ENCODE measurements at regions not wholly inside any gene's neighbourhood (a gene's known extent, or its start where the extent isn't known, plus 50 kb on each side); places are given as distances from the start of the nearest gene placed in this dataset.

GRCh38 chr1:87568911-87569310 is 240.2 kb downstream of the LMO4 start:
- no peaks in the 10 kb centered on the region for H3K36me3 Mint-ChIP-seq
- no peaks in the 10 kb centered on the region for H3K4me1 ChIP-seq (ENCODE audit: insufficient read depth, low read length)
- H3K9me3 Mint-ChIP-seq = no peaks in the 10 kb centered on the region
- intact Hi-C loops (cut with micrococcal nuclease) = no loop called here
- no peaks in the 10 kb centered on the region for H3K27me3 Mint-ChIP-seq
- H3K36me3 ChIP-seq (ENCODE audit: insufficient read depth, low read length) = no peaks in the 10 kb centered on the region
- H3K4me3 Mint-ChIP-seq = no peak overlapping the region
- H3K4me3 ChIP-seq (ENCODE audit: low read length in 2 of 2) = no peak overlapping the region
- ChIA-PET CTCF (ENCODE audit: partially characterized antibody) (no interaction called here), POLR2A (ENCODE audit: partially characterized antibody) (no interaction called here)
- no peak overlapping the region for H3K27ac ChIP-seq (ENCODE audit: low read depth, low read length)
- H3K9me3 ChIP-seq (ENCODE audit: control insufficient read depth in 1 of 2, low read length in 2 of 2) = no peaks in the 10 kb centered on the region
- DNase-seq = no peak
- no peak overlapping the region for H3K27ac Mint-ChIP-seq
- H3K4me1 Mint-ChIP-seq = no peaks in the 10 kb centered on the region
- no peaks in the 10 kb centered on the region for H3K27me3 ChIP-seq (ENCODE audit: insufficient read depth, low read length)

GRCh38 chr1:87572008-87572407 is 243.3 kb downstream of the LMO4 start:
- Mint-ChIP-seq H3K4me3 (no peak overlapping the region), H3K4me1 (no peaks in the 10 kb centered on the region), H3K36me3 (no peaks in the 10 kb centered on the region), H3K9me3 (peaks cover 0 to 2% (median 0%) of the 10 kb centered on the region in 8 donors), H3K27ac (no peak overlapping the region), H3K27me3 (no peaks in the 10 kb centered on the region)
- Histone ChIP-seq H3K27ac (ENCODE audit: low read depth, low read length) (no peak overlapping the region), H3K9me3 (ENCODE audit: control insufficient read depth in 1 of 2, low read length in 2 of 2) (no peaks in the 10 kb centered on the region), H3K4me3 (ENCODE audit: low read length in 2 of 2) (no peak overlapping the region), H3K27me3 (ENCODE audit: insufficient read depth, low read length) (no peaks in the 10 kb centered on the region), H3K4me1 (ENCODE audit: insufficient read depth, low read length) (no peaks in the 10 kb centered on the region), H3K36me3 (ENCODE audit: insufficient read depth, low read length) (no peaks in the 10 kb centered on the region)
- intact Hi-C loops (cut with micrococcal nuclease) = no loop called here
- ChIA-PET CTCF (ENCODE audit: partially characterized antibody) (no interaction called here), POLR2A (ENCODE audit: partially characterized antibody) (no interaction called here)
- DNase-seq = no peak

- DNase-seq = no peak
- Mint-ChIP-seq H3K27ac (no peak overlapping the region), H3K27me3 (no peaks in the 10 kb centered on the region), H3K4me1 (no peaks in the 10 kb centered on the region), H3K4me3 (no peak overlapping the region), H3K36me3 (no peaks in the 10 kb centered on the region), H3K9me3 (peaks cover 0 to 2% (median 0%) of the 10 kb centered on the region in 8 donors)
- H3K4me1 ChIP-seq (ENCODE audit: insufficient read depth, low read length) = no peaks in the 10 kb centered on the region
- H3K27me3 ChIP-seq (ENCODE audit: insufficient read depth, low read length) = no peaks in the 10 kb centered on the region
- no peak overlapping the region for H3K4me3 ChIP-seq (ENCODE audit: low read length in 2 of 2)
- ChIA-PET CTCF (ENCODE audit: partially characterized antibody) (no interaction called here), POLR2A (ENCODE audit: partially characterized antibody) (no interaction called here)
- H3K9me3 ChIP-seq (ENCODE audit: control insufficient read depth in 1 of 2, low read length in 2 of 2) = no peaks in the 10 kb centered on the region
- intact Hi-C loops (cut with micrococcal nuclease) = no loop called here
- no peaks in the 10 kb centered on the region for H3K36me3 ChIP-seq (ENCODE audit: insufficient read depth, low read length)
- no peak overlapping the region for H3K27ac ChIP-seq (ENCODE audit: low read depth, low read length)
Measured at GRCh38 chr1:87572891-87573290, 244.2 kb downstream of the LMO4 start.

DNA sequence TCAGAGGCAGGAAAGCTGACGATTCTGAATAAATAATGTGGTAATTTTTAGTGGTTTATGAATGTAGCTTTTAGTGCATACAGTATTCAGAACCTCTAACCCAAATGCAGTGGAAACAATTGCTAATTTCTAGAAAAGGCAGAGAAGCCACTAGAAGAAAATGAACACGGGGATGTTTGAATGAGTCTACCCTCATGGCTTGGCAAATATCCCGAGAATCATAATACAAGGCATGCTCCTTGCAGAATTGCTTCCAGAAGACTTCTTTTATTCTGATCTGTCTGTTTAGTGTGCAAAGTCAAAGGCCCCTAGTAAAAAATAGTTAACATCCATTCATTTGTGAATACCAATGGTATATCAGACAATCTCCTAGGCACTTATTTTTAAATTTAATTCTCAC is 246.8 kb downstream of the LMO4 start:
- intact Hi-C loops (cut with micrococcal nuclease) = no loop called here
- no peak for DNase-seq
- Histone ChIP-seq H3K9me3 (ENCODE audit: control insufficient read depth in 1 of 2, low read length in 2 of 2) (no peaks in the 10 kb centered on the region), H3K36me3 (ENCODE audit: insufficient read depth, low read length) (no peaks in the 10 kb centered on the region), H3K4me3 (ENCODE audit: low read length in 2 of 2) (no peak overlapping the region), H3K27me3 (ENCODE audit: insufficient read depth, low read length) (no peaks in the 10 kb centered on the region), H3K4me1 (ENCODE audit: insufficient read depth, low read length) (no peaks in the 10 kb centered on the region), H3K27ac (ENCODE audit: low read depth, low read length) (no peak overlapping the region)
- peaks cover 0 to 3% (median 0%) of the 10 kb centered on the region in 8 donors for H3K9me3 Mint-ChIP-seq
- H3K27ac Mint-ChIP-seq = no peak overlapping the region
- no peaks in the 10 kb centered on the region for H3K36me3 Mint-ChIP-seq
- H3K4me1 Mint-ChIP-seq = peaks cover 0 to 4% (median 0%) of the 10 kb centered on the region in 4 donors
- no peaks in the 10 kb centered on the region for H3K27me3 Mint-ChIP-seq
- ChIA-PET POLR2A (ENCODE audit: partially characterized antibody) (no interaction called here), CTCF (ENCODE audit: partially characterized antibody) (no interaction called here)
- H3K4me3 Mint-ChIP-seq = no peak overlapping the region

- Mint-ChIP-seq H3K4me1 (peaks cover 0 to 4% (median 0%) of the 10 kb centered on the region in 4 donors), H3K4me3 (no peak overlapping the region), H3K27me3 (peaks cover 0 to 3% of the 10 kb centered on the region in 2 donors), H3K27ac (no peak overlapping the region), H3K9me3 (peaks cover 0 to 3% (median 0%) of the 10 kb centered on the region in 8 donors), H3K36me3 (no peaks in the 10 kb centered on the region)
- H3K9me3 ChIP-seq (ENCODE audit: control insufficient read depth in 1 of 2, low read length in 2 of 2) = no peaks in the 10 kb centered on the region
- DNase-seq = no peak
- ChIA-PET POLR2A (ENCODE audit: partially characterized antibody) (no interaction called here), CTCF (ENCODE audit: partially characterized antibody) (no interaction called here)
- intact Hi-C loops (cut with micrococcal nuclease) = no loop called here
- H3K4me1 ChIP-seq (ENCODE audit: insufficient read depth, low read length) = no peaks in the 10 kb centered on the region
- no peak overlapping the region for H3K27ac ChIP-seq (ENCODE audit: low read depth, low read length)
- no peaks in the 10 kb centered on the region for H3K27me3 ChIP-seq (ENCODE audit: insufficient read depth, low read length)
- no peak overlapping the region for H3K4me3 ChIP-seq (ENCODE audit: low read length in 2 of 2)
- no peaks in the 10 kb centered on the region for H3K36me3 ChIP-seq (ENCODE audit: insufficient read depth, low read length)
Measured at GRCh38 chr1:87578464-87578863, 249.8 kb downstream of the LMO4 start.

DNA sequence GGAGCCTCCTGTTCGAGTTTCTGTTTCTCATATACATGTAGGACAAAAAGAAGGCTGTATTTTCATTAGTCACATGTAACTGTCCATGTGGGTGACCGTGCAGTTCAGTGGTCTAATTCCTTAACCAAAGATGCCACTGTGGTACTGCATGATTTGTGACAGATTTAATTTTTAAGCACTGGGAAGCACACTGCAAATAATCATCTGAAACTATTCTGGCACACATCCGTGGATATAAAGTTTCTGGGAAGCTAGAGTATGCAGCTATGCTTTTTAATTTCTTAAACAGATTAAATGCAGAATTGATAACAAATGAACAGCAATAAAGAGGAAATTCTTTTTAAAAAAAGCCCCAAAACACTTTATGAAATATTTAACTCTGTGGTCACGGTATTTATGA is 254.8 kb downstream of the LMO4 start:
- Mint-ChIP-seq H3K4me3 (no peak overlapping the region), H3K27me3 (peaks cover 5 to 7% of the 10 kb centered on the region in 2 donors), H3K4me1 (peaks cover 0 to 4% (median 0%) of the 10 kb centered on the region in 4 donors), H3K27ac (no peak overlapping the region), H3K36me3 (no peaks in the 10 kb centered on the region), H3K9me3 (peaks cover 0 to 2% (median 0%) of the 10 kb centered on the region in 8 donors)
- POLR2A ChIA-PET (ENCODE audit: partially characterized antibody) = no interaction called here
- H3K36me3 ChIP-seq (ENCODE audit: insufficient read depth, low read length) = no peaks in the 10 kb centered on the region
- no peak overlapping the region for H3K27ac ChIP-seq (ENCODE audit: low read depth, low read length)
- H3K4me3 ChIP-seq (ENCODE audit: low read length in 2 of 2) = no peak overlapping the region
- no peaks in the 10 kb centered on the region for H3K9me3 ChIP-seq (ENCODE audit: control insufficient read depth in 1 of 2, low read length in 2 of 2)
- CTCF ChIA-PET (ENCODE audit: partially characterized antibody) = no interaction called here
- H3K27me3 ChIP-seq (ENCODE audit: insufficient read depth, low read length) = no peaks in the 10 kb centered on the region
- H3K4me1 ChIP-seq (ENCODE audit: insufficient read depth, low read length) = no peaks in the 10 kb centered on the region
- intact Hi-C loops (cut with micrococcal nuclease) = no loop called here
- no peak for DNase-seq

DNA sequence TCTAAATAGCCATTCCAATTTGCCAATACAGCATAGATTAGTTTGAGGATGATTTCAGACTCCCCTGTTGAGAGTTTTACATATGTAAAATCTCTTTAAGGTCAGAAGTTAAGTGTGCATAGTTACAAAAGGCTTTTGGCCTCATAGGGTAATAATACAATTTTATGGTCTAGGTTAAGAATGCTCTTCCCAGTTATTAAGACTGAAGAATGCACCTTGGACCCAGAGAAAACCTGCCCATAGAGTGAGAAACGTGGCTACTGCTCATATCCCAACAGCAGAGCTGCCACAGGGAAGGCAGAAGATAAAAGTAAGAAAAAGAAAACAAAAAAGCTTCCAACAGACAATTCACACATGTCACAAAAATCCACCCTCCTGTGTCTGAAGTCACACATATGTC is 255.9 kb downstream of the LMO4 start:
- no peaks in the 10 kb centered on the region for H3K9me3 ChIP-seq (ENCODE audit: control insufficient read depth in 1 of 2, low read length in 2 of 2)
- no peaks in the 10 kb centered on the region for H3K36me3 ChIP-seq (ENCODE audit: insufficient read depth, low read length)
- H3K27me3 ChIP-seq (ENCODE audit: insufficient read depth, low read length) = no peaks in the 10 kb centered on the region
- Mint-ChIP-seq H3K36me3 (no peaks in the 10 kb centered on the region), H3K27me3 (peaks cover 5 to 7% of the 10 kb centered on the region in 2 donors), H3K4me3 (no peak overlapping the region), H3K27ac (no peak overlapping the region), H3K4me1 (no peaks in the 10 kb centered on the region), H3K9me3 (peaks cover 0 to 2% (median 0%) of the 10 kb centered on the region in 8 donors)
- no peak overlapping the region for H3K4me3 ChIP-seq (ENCODE audit: low read length in 2 of 2)
- H3K4me1 ChIP-seq (ENCODE audit: insufficient read depth, low read length) = no peaks in the 10 kb centered on the region
- no peak for DNase-seq
- CTCF ChIA-PET (ENCODE audit: partially characterized antibody) = no interaction called here
- no peak overlapping the region for H3K27ac ChIP-seq (ENCODE audit: low read depth, low read length)
- POLR2A ChIA-PET (ENCODE audit: partially characterized antibody) = no interaction called here
- intact Hi-C loops (cut with micrococcal nuclease) = no loop called here

- no peaks in the 10 kb centered on the region for H3K36me3 Mint-ChIP-seq
- H3K9me3 Mint-ChIP-seq = peaks cover 0 to 2% (median 0%) of the 10 kb centered on the region in 8 donors
- no peak overlapping the region for H3K4me3 Mint-ChIP-seq
- intact Hi-C loops (cut with micrococcal nuclease) = no loop called here
- no peak overlapping the region for H3K27ac ChIP-seq (ENCODE audit: low read depth, low read length)
- no peaks in the 10 kb centered on the region for H3K27me3 ChIP-seq (ENCODE audit: insufficient read depth, low read length)
- H3K4me1 Mint-ChIP-seq = no peaks in the 10 kb centered on the region
- H3K4me3 ChIP-seq (ENCODE audit: low read length in 2 of 2) = no peak overlapping the region
- ChIA-PET POLR2A (ENCODE audit: partially characterized antibody) (no interaction called here), CTCF (ENCODE audit: partially characterized antibody) (no interaction called here)
- no peaks in the 10 kb centered on the region for H3K36me3 ChIP-seq (ENCODE audit: insufficient read depth, low read length)
- peaks cover 5 to 7% of the 10 kb centered on the region in 2 donors for H3K27me3 Mint-ChIP-seq
- H3K27ac Mint-ChIP-seq = no peak overlapping the region
- H3K4me1 ChIP-seq (ENCODE audit: insufficient read depth, low read length) = no peaks in the 10 kb centered on the region
- DNase-seq = no peak
- H3K9me3 ChIP-seq (ENCODE audit: control insufficient read depth in 1 of 2, low read length in 2 of 2) = no peaks in the 10 kb centered on the region
Measured at GRCh38 chr1:87586501-87586900, 257.8 kb downstream of the LMO4 start.

Data from CD4-positive, alpha-beta memory T cell (primary cell).